Lung (tissue), 11 donors: ENCODE measurements at regions not wholly inside any gene's neighbourhood (a gene's known extent, or its start where the extent isn't known, plus 50 kb on each side); places are given as distances from the start of the nearest gene placed in this dataset.
"Not testable (repeated sequence)": the region's sequence is repeated elsewhere in the genome, so short reads cannot be mapped to it uniquely, and the experiment has no call there.

Source experiments
- ATAC-seq: fragments of 200-7000 bp; cut with Tn5 transposase; one replicate; pipeline ENCODE4 v1.9.1; 2020; ENCODE audit warnings: moderate number of reproducible peaks; ENCODE audit not compliant: insufficient read depth, low FRiP score
- DNase-seq, 3 donors: peaks; one replicate each; pipeline ENCODE4 v3.0.0-alpha.2; 2013 to 2017
- H3K27ac ChIP-seq, 2 donors: one replicate each; pipeline ENCODE4 v1.5.1; 2013; ENCODE audit warnings: mild to moderate bottlenecking in 2 of 2, moderate library complexity in 2 of 2, control low read depth in 1 of 2, inconsistent platforms in 1 of 2, low read depth in 1 of 2, low read length in 1 of 2
- H3K27me3 ChIP-seq, 3 donors: one replicate each; pipeline ENCODE4 v1.5.1; 2013; ENCODE audit warnings: low read length in 2 of 3; ENCODE audit not compliant: control insufficient read depth in 3 of 3, insufficient read depth in 3 of 3
- H3K36me3 ChIP-seq, 4 donors: one replicate each; pipeline ENCODE4 v1.5.1; 2013; ENCODE audit warnings: low read length in 4 of 4, mild to moderate bottlenecking in 1 of 4, moderate library complexity in 1 of 4; ENCODE audit not compliant: control insufficient read depth in 4 of 4, insufficient read depth in 4 of 4
- H3K4me1 ChIP-seq, 5 donors: one replicate each; pipeline ENCODE4 v1.5.1; 2013; ENCODE audit warnings: low read length in 5 of 5, mild to moderate bottlenecking in 2 of 5, moderate library complexity in 1 of 5; ENCODE audit not compliant: control insufficient read depth in 5 of 5, insufficient read depth in 5 of 5
- H3K4me3 ChIP-seq: one replicate; pipeline ENCODE4 v1.5.1; 2013; ENCODE audit warnings: mild to moderate bottlenecking, control low read depth, moderate library complexity
- H3K9ac ChIP-seq, 2 donors: one replicate each; pipeline ENCODE4 v1.5.1; 2013; ENCODE audit warnings: low read length in 2 of 2, control low read depth in 1 of 2; ENCODE audit not compliant: insufficient read depth in 1 of 2
- H3K9me3 ChIP-seq, 4 donors: one replicate each; pipeline ENCODE4 v1.5.1; 2013; ENCODE audit warnings: low read length in 3 of 4, mild to moderate bottlenecking in 1 of 4, moderate library complexity in 1 of 4; ENCODE audit not compliant: control insufficient read depth in 4 of 4, insufficient read depth in 3 of 4
- CTCF ChIP-seq: IDR thresholded peaks from 2 replicates; pipeline ENCODE4 v1.5.1; 2012; ENCODE audit warnings: mild to moderate bottlenecking; ENCODE audit errors: control extremely low read depth, extremely low read depth
- WGBS, 2 donors: extraction: QIAGEN DNeasy Blood & Tissue Kit; methylation state at CpG; one replicate each; pipeline ENCODE4 v1.1.7; 2013; 5-methylcytosine and 5-hydroxymethylcytosine counted together
- donor health status: control.
- donor health status: control.
- donor health status: Bipolar disorder and iron deficiency.
- donor health status: healthy.
- donor health status: DM: yes; HTN: yes; CAD: no.

DNA sequence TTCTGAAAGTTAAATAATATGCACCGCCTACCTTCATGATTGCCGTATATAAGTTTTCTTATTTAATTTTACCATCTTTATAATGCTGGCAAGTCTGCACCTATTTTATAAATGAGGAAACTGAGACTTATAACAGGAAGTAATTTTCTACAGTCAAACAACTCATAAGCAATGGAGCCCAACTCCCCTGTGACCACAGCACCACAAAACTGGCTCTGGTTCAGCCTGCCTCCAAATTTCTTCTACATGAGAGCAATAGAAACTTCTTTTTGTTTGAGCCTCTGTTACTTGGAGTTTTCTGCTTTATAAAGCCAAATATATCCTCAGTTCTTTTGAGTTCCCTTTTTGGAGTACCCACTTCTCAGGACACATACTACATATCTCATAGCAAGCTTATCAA, 131.1 kb upstream of the HSF2 start:
- Histone ChIP-seq H3K36me3 (no peaks in the 10 kb centered on the region), H3K9ac (no peak overlapping the region), H3K4me3 (no peak overlapping the region), H3K27me3 (no peaks in the 10 kb centered on the region), H3K4me1 (no peaks in the 10 kb centered on the region), H3K27ac (no peak overlapping the region), H3K9me3 (peaks cover 0 to 8% (median 0%) of the 10 kb centered on the region in 4 donors)
- 97% methylated on average over 2 of the region's 2 CpGs for WGBS, 2 donors
- TF ChIP-seq CTCF: no peak
- DNase-seq (no peak), ATAC-seq (no peak)

DNA sequence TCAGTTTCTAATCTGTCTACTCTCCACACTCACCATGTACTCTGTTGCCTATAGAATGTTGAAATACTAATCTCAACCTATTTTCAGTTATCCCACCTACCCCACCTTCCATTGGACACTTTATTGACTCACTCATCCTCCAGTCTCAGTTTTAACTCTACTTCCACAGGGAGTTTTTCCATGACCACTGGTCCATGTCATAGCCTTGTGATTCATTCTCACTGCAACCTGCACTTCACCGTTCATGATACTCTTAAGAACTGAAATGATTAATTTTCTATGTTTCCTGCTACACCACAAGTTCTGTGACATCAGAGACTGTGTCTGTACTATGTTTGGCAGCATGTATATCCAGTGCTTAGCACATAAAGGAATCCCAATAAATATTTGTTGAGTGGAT, 122.8 kb upstream of the HSF2 start:
- DNase-seq (no peak), ATAC-seq (no peak)
- no peaks in the 10 kb centered on the region for H3K9me3 ChIP-seq
- no peaks in the 10 kb centered on the region for H3K36me3 ChIP-seq
- no peak for TF ChIP-seq CTCF
- no peak overlapping the region for H3K9ac ChIP-seq
- H3K27ac ChIP-seq: no peak overlapping the region
- no peaks in the 10 kb centered on the region for H3K27me3 ChIP-seq
- H3K4me3 ChIP-seq: no peak overlapping the region
- no peaks in the 10 kb centered on the region for H3K4me1 ChIP-seq
- 42 to 55% methylated on average over 1 of the region's 1 CpG for WGBS, 2 donors

GRCh38 chr6:122280105-122281021, 119.1 kb upstream of the HSF2 start:
- H3K36me3 ChIP-seq, H3K27ac ChIP-seq, DNase-seq, H3K9ac ChIP-seq, H3K27me3 ChIP-seq, H3K9me3 ChIP-seq, H3K4me3 ChIP-seq, ATAC-seq, H3K4me1 ChIP-seq: not testable (repeated sequence)
- WGBS, 2 donors: 93 to 95% methylated on average over 51 to 52 of the region's 52 CpGs

DNA sequence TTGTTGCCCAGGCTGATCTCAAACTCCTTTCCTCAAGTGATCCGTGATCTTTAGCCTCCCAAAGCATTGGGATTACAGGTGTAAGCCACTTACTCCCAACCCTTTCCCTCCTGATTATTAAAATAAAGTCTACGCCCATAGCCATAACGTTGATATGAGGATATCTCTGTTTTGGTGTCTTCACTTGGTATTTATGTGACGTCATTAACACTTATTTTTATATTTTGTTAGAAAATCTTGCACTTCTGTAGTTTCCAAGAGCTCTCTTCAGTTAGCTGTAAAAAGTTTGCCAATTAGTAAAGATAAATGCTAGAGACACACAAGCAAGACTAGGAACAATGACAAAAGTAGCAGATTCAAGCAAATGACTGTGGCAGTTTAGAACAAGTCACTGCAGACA, 115.6 kb upstream of the HSF2 start:
- H3K4me1 ChIP-seq: no peaks in the 10 kb centered on the region
- DNase-seq (no peak), ATAC-seq (no peak)
- 85% methylated on average over 4 of the region's 4 CpGs for WGBS, 2 donors
- no peak for TF ChIP-seq CTCF
- no peak overlapping the region for H3K27ac ChIP-seq
- no peaks in the 10 kb centered on the region for H3K9me3 ChIP-seq
- H3K36me3 ChIP-seq: no peaks in the 10 kb centered on the region
- H3K27me3 ChIP-seq: no peaks in the 10 kb centered on the region
- H3K4me3 ChIP-seq: no peak overlapping the region
- H3K9ac ChIP-seq: no peak overlapping the region
